Coronary artery (tissue), 2 donors: ENCODE measurements at regions not wholly inside any gene's neighbourhood (a gene's known extent, or its start where the extent isn't known, plus 50 kb on each side); places are given as distances from the start of the nearest gene placed in this dataset.

ENCODE experiments used
- DNase-seq: peaks from one replicate; pipeline ENCODE4 v3.0.0-alpha.2; 2017; ENCODE audit warnings: low spot score
- H3K27ac ChIP-seq, 2 donors: fragments of 200-600 bp; sonication (generic); one replicate each; pipeline ENCODE4 v1.5.1; 2016 to 2019
- H3K4me3 ChIP-seq: fragments of 200-600 bp; sonication (generic); 2 replicates; pipeline ENCODE4 v1.5.1; 2016; ENCODE audit warnings: mild to moderate bottlenecking, moderate library complexity
- TF ChIP-seq, protein P1 (sequence below): fragments of 200-600 bp; sonication (generic); IDR thresholded peaks from one replicate; pipeline ENCODE4 v1.5.1; 2019; ENCODE audit warnings: antibody characterized with exemption

- H3K4me3 ChIP-seq, result no peak overlapping the region
- DNase-seq, result no peak
- no peak overlapping the region for H3K27ac ChIP-seq
- TF ChIP-seq, protein P1, sequence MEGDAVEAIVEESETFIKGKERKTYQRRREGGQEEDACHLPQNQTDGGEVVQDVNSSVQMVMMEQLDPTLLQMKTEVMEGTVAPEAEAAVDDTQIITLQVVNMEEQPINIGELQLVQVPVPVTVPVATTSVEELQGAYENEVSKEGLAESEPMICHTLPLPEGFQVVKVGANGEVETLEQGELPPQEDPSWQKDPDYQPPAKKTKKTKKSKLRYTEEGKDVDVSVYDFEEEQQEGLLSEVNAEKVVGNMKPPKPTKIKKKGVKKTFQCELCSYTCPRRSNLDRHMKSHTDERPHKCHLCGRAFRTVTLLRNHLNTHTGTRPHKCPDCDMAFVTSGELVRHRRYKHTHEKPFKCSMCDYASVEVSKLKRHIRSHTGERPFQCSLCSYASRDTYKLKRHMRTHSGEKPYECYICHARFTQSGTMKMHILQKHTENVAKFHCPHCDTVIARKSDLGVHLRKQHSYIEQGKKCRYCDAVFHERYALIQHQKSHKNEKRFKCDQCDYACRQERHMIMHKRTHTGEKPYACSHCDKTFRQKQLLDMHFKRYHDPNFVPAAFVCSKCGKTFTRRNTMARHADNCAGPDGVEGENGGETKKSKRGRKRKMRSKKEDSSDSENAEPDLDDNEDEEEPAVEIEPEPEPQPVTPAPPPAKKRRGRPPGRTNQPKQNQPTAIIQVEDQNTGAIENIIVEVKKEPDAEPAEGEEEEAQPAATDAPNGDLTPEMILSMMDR, result no peak
Measured at GRCh38 chr5:114113604-114114003, 248.3 kb upstream of the KCNN2 start.

- no peak for DNase-seq
- H3K27ac ChIP-seq, result no peak overlapping the region
- TF ChIP-seq, protein P1, result no peak
Measured at GRCh38 chr5:114116981-114117380, 244.9 kb upstream of the KCNN2 start.

GRCh38 chr5:114118511-114118910, 243.4 kb upstream of the KCNN2 start:
- no peak overlapping the region for H3K4me3 ChIP-seq
- DNase-seq, result no peak
- TF ChIP-seq, protein P1, result no peak
- H3K27ac ChIP-seq, result no peak overlapping the region

More at GRCh38 chr5:114116981-114117380, 244.9 kb upstream of the KCNN2 start:
- no peak overlapping the region for H3K4me3 ChIP-seq

DNA sequence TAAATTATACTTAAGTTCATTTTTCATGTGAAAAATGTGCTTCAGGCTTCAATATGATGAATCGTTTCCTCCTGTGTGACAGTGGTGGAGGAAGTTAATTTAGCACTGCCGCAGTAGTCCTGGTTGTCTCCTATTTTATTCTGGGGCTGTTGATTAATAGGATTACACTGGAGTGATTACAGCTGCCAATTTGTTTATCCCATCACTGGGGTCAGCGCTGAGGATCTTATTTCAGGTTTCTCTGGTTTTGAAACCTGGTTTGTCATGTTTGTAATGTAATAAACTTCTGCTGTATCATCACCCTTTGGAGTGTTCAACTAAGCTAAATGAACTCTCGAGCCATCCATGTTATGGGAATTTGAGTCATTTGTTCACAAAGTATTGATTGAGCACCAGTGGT, 241.7 kb upstream of the KCNN2 start:
- Histone ChIP-seq H3K4me3 (no peak overlapping the region), H3K27ac (no peak overlapping the region)
- DNase-seq, result no peak
- TF ChIP-seq, protein P1, result no peak

- H3K27ac ChIP-seq, result no peak overlapping the region
- H3K4me3 ChIP-seq, result no peak overlapping the region
- DNase-seq, result no peak
- TF ChIP-seq, protein P1, result no peak
Measured at GRCh38 chr5:114122852-114123251, 239.0 kb upstream of the KCNN2 start.

GRCh38 chr5:114123654-114124053, 238.2 kb upstream of the KCNN2 start:
- DNase-seq, result no peak
- Histone ChIP-seq H3K27ac (no peak overlapping the region), H3K4me3 (no peak overlapping the region)
- TF ChIP-seq, protein P1, result no peak

DNA sequence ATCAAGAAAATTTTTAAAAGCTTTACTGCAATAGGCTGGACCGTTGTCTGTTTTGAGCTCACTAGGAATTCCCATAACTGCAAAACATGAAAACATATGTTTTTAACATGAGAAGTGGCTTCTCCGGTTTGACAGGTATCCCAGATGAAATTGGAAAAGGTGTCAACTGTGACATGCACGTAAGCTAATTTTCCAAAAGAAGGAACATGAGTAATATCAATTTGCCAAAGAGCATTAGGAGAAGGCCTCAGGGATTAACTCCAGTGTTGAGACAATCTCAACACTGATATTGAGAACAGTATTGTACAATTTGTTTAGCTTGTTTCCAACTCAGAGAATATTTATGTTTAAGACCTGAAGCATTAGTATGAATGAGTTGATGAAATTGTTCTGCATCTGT, 215.5 kb upstream of the KCNN2 start:
- TF ChIP-seq, protein P1, result no peak
- no peak for DNase-seq
- H3K4me3 ChIP-seq, result no peak overlapping the region
- no peak overlapping the region for H3K27ac ChIP-seq
